ENCODE measurements at regions not wholly inside any gene's neighbourhood (a gene's known extent, or its start where the extent isn't known, plus 50 kb on each side); places are given as distances from the start of the nearest gene placed in this dataset.
"Not testable (repeated sequence)": the region's sequence is repeated elsewhere in the genome, so short reads cannot be mapped to it uniquely, and the experiment has no call there.

- no peak for DNase-seq
Observed at GRCh38 chr2:8604262-8604661, 77.6 kb upstream of the ID2 start.

GRCh38 chr2:8605351-8606065 lies 76.3 kb upstream of the ID2 start:
- no peak for DNase-seq

DNA sequence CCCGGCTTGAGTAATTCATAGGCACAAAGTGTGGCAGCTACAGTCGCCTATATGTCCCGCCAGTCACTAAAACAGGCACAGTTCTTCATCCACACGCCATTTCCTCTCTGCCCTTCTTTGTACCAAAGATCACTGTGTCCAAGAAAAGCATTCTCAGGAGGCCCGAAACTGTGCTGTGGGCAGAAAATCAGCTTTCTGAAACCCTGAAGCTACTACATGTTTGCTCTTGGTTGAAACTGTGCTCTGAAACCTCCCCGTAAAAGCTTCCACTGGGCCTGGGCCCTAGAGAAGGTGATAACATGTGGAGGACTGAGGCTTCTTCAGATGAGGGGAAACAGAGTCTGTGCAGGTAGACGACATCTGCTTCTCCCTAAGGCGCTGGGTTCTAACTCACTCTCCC lies 75.6 kb upstream of the ID2 start:
- DNase-seq = no peak

GRCh38 chr2:8606649-8607550 lies 75.0 kb upstream of the ID2 start:
- no peak for DNase-seq

DNA sequence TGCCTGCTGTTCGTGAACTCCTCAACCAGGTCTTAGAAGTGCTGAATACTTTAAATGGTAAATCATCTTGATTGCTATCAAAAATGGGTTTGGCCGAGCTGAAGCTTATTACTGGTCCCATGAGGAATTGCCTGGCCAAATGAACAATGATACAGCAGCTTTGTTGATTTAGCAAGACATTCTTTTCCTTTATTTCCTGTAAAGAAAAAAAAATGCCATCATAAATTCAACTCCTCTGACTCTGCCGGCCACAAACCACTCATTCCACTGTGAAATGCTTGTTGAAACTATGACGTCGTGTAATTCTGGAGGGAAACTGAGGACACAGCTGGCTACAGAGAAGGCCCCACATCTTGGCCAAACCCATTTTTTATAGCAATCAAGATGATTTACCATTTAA lies 74.2 kb upstream of the ID2 start:
- no peak for DNase-seq

- DNase-seq = no peak
Observed at GRCh38 chr2:8608411-8608954, 73.4 kb upstream of the ID2 start.

GRCh38 chr2:8609357-8609811 lies 72.5 kb upstream of the ID2 start:
- DNase-seq = no peak

GRCh38 chr2:8610775-8611174 lies 71.1 kb upstream of the ID2 start:
- DNase-seq = not testable (repeated sequence)

- no peak for DNase-seq
Observed at GRCh38 chr2:8611246-8611645, 70.6 kb upstream of the ID2 start.

- no peak for DNase-seq
Observed at GRCh38 chr2:8611700-8612099, 70.2 kb upstream of the ID2 start.

DNA sequence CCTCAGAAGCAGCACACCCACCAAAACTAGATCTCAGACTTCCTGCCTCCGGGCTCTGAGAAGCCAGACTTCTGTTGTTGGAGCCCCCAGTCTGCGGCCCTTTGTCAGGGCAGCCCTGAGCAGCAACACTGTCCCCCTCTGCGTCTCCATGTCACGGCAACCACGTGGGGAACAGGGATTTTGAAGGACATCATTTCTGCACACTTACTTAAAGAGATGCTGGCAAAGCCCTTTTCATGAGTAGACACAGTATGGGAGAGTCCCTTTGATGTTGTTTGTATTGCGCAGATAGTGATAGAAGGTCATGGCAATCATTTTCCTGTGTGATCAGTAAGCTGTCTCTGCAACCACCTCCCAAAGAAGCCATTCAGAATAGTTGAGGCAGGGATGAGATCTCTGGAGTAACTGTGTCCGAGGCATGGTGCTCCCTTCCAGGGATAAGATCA lies 69.1 kb upstream of the ID2 start:
- DNase-seq = no peak

GRCh38 chr2:8613207-8613999 lies 68.5 kb upstream of the ID2 start:
- not testable (repeated sequence) for DNase-seq

DNA sequence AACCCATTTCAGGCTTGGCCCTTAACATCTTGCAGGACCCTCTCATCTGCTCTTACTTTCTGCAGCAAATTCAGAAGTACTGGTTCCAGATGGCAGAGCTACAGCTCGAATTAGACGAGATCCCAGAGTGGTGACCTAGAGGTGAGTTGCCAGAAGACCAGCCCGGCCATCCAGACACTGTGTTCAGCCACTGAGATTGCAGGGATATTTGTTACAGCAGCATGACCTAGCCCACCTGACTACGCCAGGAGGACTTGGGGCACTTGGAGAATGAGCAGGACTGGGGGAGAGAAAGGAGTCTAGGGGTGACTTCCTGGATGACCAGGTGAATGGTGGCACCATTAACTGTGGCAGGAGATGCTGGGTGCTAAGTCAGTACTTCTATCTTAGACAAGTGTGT lies 67.2 kb upstream of the ID2 start:
- DNase-seq = no peak

DNA sequence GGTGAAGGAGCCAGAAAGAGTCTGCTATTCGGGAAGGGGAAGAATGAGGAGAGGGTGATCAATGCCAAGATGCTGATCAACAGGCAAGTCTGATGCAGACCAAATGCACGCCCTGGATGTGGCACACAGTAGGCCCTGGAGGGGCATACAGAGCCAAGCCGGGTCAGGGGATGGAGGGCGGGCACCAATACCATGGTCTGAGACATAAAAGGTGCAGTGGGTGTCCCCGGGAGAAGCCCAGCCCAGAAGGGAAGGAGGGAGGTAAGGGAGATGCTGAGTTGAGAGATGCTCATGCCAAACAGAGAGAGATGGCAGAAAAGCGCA lies 66.6 kb upstream of the ID2 start:
- DNase-seq = no peak

- no peak for DNase-seq
Observed at GRCh38 chr2:8615576-8616281, 66.1 kb upstream of the ID2 start.

- DNase-seq = no peak
Observed at GRCh38 chr2:8617048-8617447, 64.8 kb upstream of the ID2 start.

DNA sequence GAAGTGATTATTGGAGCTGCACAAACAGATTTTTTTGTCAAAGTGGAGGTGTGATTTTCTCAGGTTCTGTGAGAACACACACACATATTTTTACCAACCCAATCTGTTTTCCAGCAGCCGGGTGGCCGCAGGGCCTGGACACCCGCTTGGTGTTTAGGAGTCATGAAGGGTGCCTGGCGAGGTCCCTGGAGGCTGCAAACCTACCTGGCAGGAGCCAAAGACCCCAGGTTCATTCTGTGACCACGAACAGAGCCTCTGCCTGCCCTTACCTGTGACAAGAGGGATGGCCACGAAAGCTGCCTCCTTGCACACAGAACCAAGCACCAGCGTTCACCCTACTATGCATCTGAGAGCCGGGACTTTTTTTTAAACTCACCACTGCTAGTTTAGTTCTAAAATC lies 64.3 kb upstream of the ID2 start:
- no peak for DNase-seq

DNA sequence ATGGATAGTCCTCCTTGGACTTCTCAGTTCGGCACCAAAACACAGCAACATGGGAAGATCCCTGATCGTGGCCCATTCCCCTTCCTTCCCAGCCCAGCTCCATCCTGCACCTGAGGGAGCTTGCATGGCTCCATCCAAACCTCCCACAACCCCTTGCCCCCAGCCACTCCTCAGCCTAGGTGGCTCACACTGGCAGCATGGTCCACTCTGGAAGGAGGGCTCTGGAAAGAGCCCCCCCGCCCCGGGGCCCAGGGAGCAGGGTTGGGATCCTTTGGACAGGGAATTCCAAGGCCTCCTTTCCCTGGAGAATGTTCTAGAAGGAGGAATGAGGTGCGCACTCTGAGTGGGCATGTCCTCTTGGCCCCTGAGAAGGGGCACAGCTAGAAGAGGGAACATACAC lies 62.8 kb upstream of the ID2 start:
- DNase-seq = no peak

- DNase-seq = no peak
Observed at GRCh38 chr2:8620611-8621382, 61.1 kb upstream of the ID2 start.

- no peak for DNase-seq
Observed at GRCh38 chr2:8622199-8622911, 59.5 kb upstream of the ID2 start.

GRCh38 chr2:8622924-8623465 lies 58.9 kb upstream of the ID2 start:
- no peak for DNase-seq
